GM13977 (cell line): ENCODE measurements at regions not wholly inside any gene's neighbourhood (a gene's known extent, or its start where the extent isn't known, plus 50 kb on each side); places are given as distances from the start of the nearest gene placed in this dataset.

ENCODE experiments used
- DNase-seq: peaks from one replicate; pipeline ENCODE4 v3.0.0; 2012; ENCODE audit warnings: low spot score
- CTCF ChIP-seq: IDR thresholded peaks from 2 replicates; pipeline ENCODE4 v1.5.1; 2012; ENCODE audit warnings: mild to moderate bottlenecking, control low read depth; ENCODE audit not compliant: insufficient read depth; ENCODE audit errors: extremely low read depth, missing control alignments
- in situ Hi-C: fragments of 300-500 bp; cut with MboI; formaldehyde crosslinking; loops from one replicate; pipeline ENCODE4 v1.12.0; 2022; ENCODE audit warnings: low sequenced_read_pairs, low pct_unique_long_range_greater_than_20kb, mixed read lengths, inconsistent platforms; ENCODE audit not compliant: unreplicated experiment

GRCh38 chr4:28822163-28822562, 1898.0 kb upstream of the PCDH7 start:
- DNase-seq, result no peak
- in situ Hi-C loops, result no loop called here
- TF ChIP-seq CTCF, result no peak

GRCh38 chr4:28827866-28828265, 1892.3 kb upstream of the PCDH7 start:
- in situ Hi-C loops, result no loop called here
- no peak for TF ChIP-seq CTCF
- no peak for DNase-seq

GRCh38 chr4:28831867-28832266, 1888.3 kb upstream of the PCDH7 start:
- in situ Hi-C loops, result no loop called here
- TF ChIP-seq CTCF, result no peak
- DNase-seq, result no peak

DNA sequence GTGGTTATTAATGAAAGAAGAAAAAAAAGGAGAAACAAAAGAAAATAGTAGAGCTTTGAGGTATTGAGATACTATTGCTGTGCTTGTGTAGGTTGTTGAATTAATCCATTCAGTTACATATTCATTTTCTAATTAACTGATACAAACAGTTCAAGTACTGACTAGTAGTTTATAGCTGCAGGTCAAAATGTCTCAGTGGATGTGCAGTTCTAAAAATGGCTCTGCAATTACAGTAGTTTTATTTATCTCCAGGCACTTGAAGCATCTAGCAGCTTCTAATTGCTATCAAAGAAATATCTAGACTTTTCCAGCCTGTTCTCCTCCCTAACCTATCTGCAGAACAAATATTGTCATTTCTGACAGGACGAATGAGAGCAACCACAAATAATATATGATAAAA, 1887.7 kb upstream of the PCDH7 start:
- in situ Hi-C loops, result no loop called here
- no peak for DNase-seq
- no peak for TF ChIP-seq CTCF

DNA sequence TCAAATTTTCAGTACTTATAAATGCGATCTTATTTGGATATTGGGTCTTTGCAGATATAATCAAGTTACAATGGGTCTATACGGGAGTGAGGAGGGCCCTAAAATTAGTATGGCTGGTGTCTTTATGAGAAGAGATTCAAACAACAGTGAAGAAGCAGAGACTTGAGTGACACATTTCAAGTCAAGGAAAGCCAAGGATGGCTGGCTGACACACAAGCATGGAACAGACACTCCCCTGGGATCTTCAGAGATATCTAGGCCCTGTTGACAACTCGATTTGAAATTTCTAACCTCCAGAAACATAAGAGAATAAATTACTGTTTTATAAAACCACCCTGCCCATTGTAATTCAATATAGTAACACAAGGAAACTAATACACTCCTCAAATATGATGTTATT, 1886.0 kb upstream of the PCDH7 start:
- no peak for DNase-seq
- in situ Hi-C loops, result no loop called here
- TF ChIP-seq CTCF, result no peak

- in situ Hi-C loops, result no loop called here
- no peak for TF ChIP-seq CTCF
- DNase-seq, result no peak
Observed at GRCh38 chr4:28835501-28835900, 1884.7 kb upstream of the PCDH7 start.

DNA sequence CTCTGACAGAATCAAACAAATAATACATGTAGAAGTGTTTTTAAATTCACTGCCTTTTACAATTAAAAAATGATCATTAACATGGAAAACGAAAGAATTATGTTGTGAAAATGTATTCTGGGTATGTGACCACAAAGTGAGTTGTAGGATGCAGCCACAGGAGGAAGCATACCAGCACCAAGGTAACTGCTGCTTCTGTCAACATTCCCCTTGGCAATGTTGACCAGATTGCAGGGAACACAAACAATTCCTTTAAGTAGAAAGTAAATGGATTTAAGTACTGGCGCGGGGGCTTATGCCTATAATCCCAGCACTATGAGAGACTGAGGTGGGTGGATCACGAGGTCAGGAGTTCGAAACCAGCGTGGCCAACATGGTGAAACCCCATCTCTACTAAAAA, 1877.9 kb upstream of the PCDH7 start:
- TF ChIP-seq CTCF, result no peak
- no peak for DNase-seq
- in situ Hi-C loops, result no loop called here
